ENCODE measurements at regions not wholly inside any gene's neighbourhood (a gene's known extent, or its start where the extent isn't known, plus 50 kb on each side); places are given as distances from the start of the nearest gene placed in this dataset.

- no peak for TF ChIP-seq NRF1 (IDR thresholded peaks at IDR 0.05; ENCODE audit: low read depth, low read length)
- no peak for TF ChIP-seq CTCF (IDR thresholded peaks at IDR 0.05)
- TF ChIP-seq RAD21 (IDR thresholded peaks at IDR 0.05; ENCODE audit: low read length) = no peak
- no peak for TF ChIP-seq MXI1 (IDR thresholded peaks at IDR 0.05; ENCODE audit: low read depth, low read length)
- no peak for TF ChIP-seq JUND (IDR thresholded peaks at IDR 0.05)
- TF ChIP-seq RXRA (IDR thresholded peaks at IDR 0.05; ENCODE audit: borderline replicate concordance, low read depth) = no peak
- TF ChIP-seq USF1 (IDR thresholded peaks at IDR 0.05; ENCODE audit: borderline replicate concordance, low read depth) = no peak
Observed at GRCh38 chr3:165259541-165260193, 63.5 kb upstream of the SLITRK3 start.

Measured in SK-N-SH (cell line).